ENCODE measurements at regions not wholly inside any gene's neighbourhood (a gene's known extent, or its start where the extent isn't known, plus 50 kb on each side); places are given as distances from the start of the nearest gene placed in this dataset.

DNA sequence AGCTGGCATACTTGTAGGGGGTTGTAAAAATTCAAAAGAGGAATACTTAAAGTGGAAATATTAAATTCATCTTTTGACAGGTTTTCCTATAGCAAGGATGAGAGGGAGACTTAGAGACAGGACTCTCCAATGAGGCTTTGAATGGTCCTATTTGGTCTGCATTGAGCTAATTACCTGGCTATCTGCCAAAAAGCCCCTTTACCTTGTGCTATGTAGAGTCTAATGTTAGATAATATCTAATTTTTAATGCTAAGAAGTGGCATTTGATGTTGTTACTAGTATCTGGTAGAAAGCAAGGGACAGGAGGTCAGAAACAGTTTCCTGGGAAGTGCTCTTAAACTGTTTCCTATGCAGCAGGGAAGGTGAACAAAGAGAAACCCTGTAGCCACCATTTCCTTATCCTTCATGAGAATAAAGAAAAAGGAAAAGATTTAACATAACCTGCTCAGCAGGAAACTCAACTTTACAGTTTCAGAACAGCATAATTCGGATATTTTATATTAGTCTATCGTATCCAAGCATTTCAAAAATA, 550.0 kb downstream of the SOX5 start:
- no peaks in the 10 kb centered on the region for H3K36me3 ChIP-seq
- H3K4me3 ChIP-seq = no peak overlapping the region
- H3K9me3 ChIP-seq = no peaks in the 10 kb centered on the region
- WGBS, 2 donors (ENCODE audit: low coverage in 1 of 2) = 33 to 48% methylated on average over 2 of the region's 2 CpGs
- no peak for TF ChIP-seq POLR2AphosphoS5 (IDR thresholded peaks at IDR 0.05)
- TF ChIP-seq POLR2A (IDR thresholded peaks at IDR 0.05) = no peak
- no peak for TF ChIP-seq CTCF (IDR thresholded peaks at IDR 0.05)
- ATAC-seq = no peak
- no peak overlapping the region for H3K27ac ChIP-seq
- peaks cover 0 to 6% (median 0%) of the 10 kb centered on the region in 3 donors for H3K4me1 ChIP-seq
- no peaks in the 10 kb centered on the region for H3K27me3 ChIP-seq

DNA sequence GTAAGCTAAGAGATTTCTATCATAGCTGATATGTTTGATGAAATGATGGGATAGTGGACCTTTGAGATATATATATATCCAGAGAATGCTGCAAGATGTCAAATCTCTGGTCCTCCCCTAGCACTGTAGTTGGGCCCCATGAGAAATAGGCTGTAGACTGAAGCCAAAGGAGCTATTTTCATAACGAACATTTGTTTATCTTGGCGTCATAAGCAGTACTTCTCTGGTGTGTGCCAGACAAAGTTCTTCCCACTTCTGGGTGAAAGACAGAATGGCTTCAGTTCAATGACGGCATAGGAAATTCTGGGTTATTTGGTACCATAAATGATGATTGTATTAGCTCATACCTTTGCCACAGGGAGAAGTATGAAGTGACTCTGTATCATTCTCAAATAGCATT, 534.3 kb downstream of the SOX5 start:
- Histone ChIP-seq H3K36me3 (no peaks in the 10 kb centered on the region), H3K4me1 (peaks cover 0 to 10% (median 0%) of the 10 kb centered on the region in 3 donors), H3K9me3 (no peaks in the 10 kb centered on the region), H3K27me3 (no peaks in the 10 kb centered on the region), H3K27ac (no peak overlapping the region), H3K4me3 (no peak overlapping the region)
- TF ChIP-seq EP300 (IDR thresholded peaks at IDR 0.05) (no peak), POLR2A (IDR thresholded peaks at IDR 0.05) (no peak), POLR2AphosphoS5 (IDR thresholded peaks at IDR 0.05) (no peak), CTCF (IDR thresholded peaks at IDR 0.05) (no peak)
- no peak for ATAC-seq
- WGBS, 2 donors (ENCODE audit: low coverage in 1 of 2) = 10 to 34% methylated on average over 3 of the region's 3 CpGs

DNA sequence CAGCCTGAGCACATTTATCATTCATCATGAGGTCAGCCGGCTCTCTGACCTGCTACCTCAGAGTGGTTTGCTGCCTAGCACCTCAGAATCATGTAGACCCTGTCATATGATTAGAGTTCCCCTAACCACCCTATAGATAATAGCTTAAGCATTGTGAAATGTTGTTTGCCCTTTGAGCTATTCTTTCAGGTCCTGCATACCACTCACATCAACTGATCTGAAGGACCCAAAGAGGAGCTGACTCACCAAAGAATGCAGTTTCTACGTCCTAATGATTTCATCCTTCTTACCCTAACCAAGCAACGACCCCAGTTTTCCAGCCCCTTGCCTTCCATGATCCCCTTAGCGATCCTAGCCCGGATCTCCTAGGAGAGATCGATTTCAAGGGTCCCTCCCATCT, 527.9 kb downstream of the SOX5 start:
- ATAC-seq = no peak
- WGBS, 2 donors (ENCODE audit: low coverage in 1 of 2) = 79 to 100% methylated on average over 1 to 6 of the region's 6 CpGs
- no peak for TF ChIP-seq CTCF (IDR thresholded peaks at IDR 0.05)
- no peak for TF ChIP-seq POLR2AphosphoS5 (IDR thresholded peaks at IDR 0.05)
- TF ChIP-seq EP300 (IDR thresholded peaks at IDR 0.05) = no peak
- TF ChIP-seq POLR2A (IDR thresholded peaks at IDR 0.05) = no peak

GRCh38 chr12:23423097-23423687, 526.3 kb downstream of the SOX5 start:
- Histone ChIP-seq H3K4me1 (no peaks in the 10 kb centered on the region), H3K27ac (no peak overlapping the region), H3K9me3 (no peaks in the 10 kb centered on the region), H3K4me3 (no peak overlapping the region), H3K27me3 (no peaks in the 10 kb centered on the region), H3K36me3 (no peaks in the 10 kb centered on the region)
- WGBS, 2 donors (ENCODE audit: low coverage in 1 of 2) = 80 to 90% methylated on average over 2 to 5 of the region's 5 CpGs
- no peak for TF ChIP-seq CTCF (IDR thresholded peaks at IDR 0.05)
- TF ChIP-seq EP300 (IDR thresholded peaks at IDR 0.05) = no peak
- TF ChIP-seq POLR2A (IDR thresholded peaks at IDR 0.05) = no peak
- no peak for TF ChIP-seq POLR2AphosphoS5 (IDR thresholded peaks at IDR 0.05)
- ATAC-seq = no peak

More for the DNA sequence above, 527.9 kb downstream of the SOX5 start:
- Histone ChIP-seq H3K27ac (no peak overlapping the region), H3K9me3 (no peaks in the 10 kb centered on the region), H3K27me3 (no peaks in the 10 kb centered on the region), H3K4me1 (no peaks in the 10 kb centered on the region), H3K36me3 (no peaks in the 10 kb centered on the region), H3K4me3 (no peak overlapping the region)

DNA sequence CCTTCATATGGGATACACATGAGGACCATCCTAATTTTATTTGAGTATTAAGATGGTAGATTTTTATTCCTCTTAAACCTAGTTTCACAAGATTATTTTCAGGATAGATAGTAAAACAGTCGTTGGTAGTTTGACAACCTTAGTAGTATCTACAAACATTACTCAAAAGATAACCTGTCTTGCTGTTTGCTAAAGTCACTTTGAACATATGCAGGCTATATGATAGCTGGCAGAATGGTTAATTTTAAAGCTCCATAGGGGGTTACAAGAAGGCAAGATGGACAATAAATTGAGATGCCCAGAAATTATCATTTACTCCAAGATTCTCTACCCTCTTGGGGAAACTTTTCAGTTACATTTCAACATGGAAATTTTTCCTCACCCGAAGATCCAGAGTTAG, 525.7 kb downstream of the SOX5 start:
- Histone ChIP-seq H3K27me3 (no peaks in the 10 kb centered on the region), H3K4me1 (no peaks in the 10 kb centered on the region), H3K27ac (no peak overlapping the region), H3K9me3 (no peaks in the 10 kb centered on the region), H3K36me3 (no peaks in the 10 kb centered on the region), H3K4me3 (no peak overlapping the region)
- 58 to 71% methylated on average over 2 of the region's 2 CpGs for WGBS, 2 donors (ENCODE audit: low coverage in 1 of 2)
- no peak for ATAC-seq
- no peak for TF ChIP-seq POLR2AphosphoS5 (IDR thresholded peaks at IDR 0.05)
- TF ChIP-seq CTCF (IDR thresholded peaks at IDR 0.05) = no peak
- TF ChIP-seq EP300 (IDR thresholded peaks at IDR 0.05) = no peak
- no peak for TF ChIP-seq POLR2A (IDR thresholded peaks at IDR 0.05)
